Type B pancreatic cell (in vitro differentiated cells): ENCODE measurements at regions not wholly inside any gene's neighbourhood (a gene's known extent, or its start where the extent isn't known, plus 50 kb on each side); places are given as distances from the start of the nearest gene placed in this dataset.

Experiments used
- DNase-seq: peaks from one replicate; pipeline ENCODE4 v3.0.0; 2021; ENCODE audit warnings: mixed read lengths; ENCODE audit not compliant: unreplicated experiment; ENCODE audit errors: extremely low spot score
- H3K27ac Mint-ChIP-seq: 2 replicates; pipeline ENCODE4 v1.8.0; 2021; ENCODE audit warnings: mild to moderate bottlenecking, mixed read lengths
- H3K27me3 Mint-ChIP-seq: 2 replicates; pipeline ENCODE4 v1.8.0; 2021; ENCODE audit warnings: mixed read lengths
- H3K36me3 Mint-ChIP-seq: 2 replicates; pipeline ENCODE4 v1.8.0; 2021; ENCODE audit warnings: mixed read lengths
- H3K4me1 Mint-ChIP-seq: one replicate; pipeline ENCODE4 v1.8.0; 2021; ENCODE audit warnings: mixed read lengths; ENCODE audit not compliant: unreplicated experiment
- H3K4me3 Mint-ChIP-seq: 2 replicates; pipeline ENCODE4 v1.8.0; 2021; ENCODE audit warnings: mild to moderate bottlenecking, mixed read lengths
- H3K9me3 Mint-ChIP-seq: 2 replicates; pipeline ENCODE4 v1.8.0; 2021; ENCODE audit warnings: mixed read lengths
- TF ChIP-seq, protein P1 (sequence below): fragments of 200-600 bp; sonication (generic); conservative IDR thresholded peaks from 2 replicates; pipeline ENCODE4 v1.5.0; 2021; ENCODE audit warnings: antibody characterized with exemption, mild to moderate bottlenecking

DNA sequence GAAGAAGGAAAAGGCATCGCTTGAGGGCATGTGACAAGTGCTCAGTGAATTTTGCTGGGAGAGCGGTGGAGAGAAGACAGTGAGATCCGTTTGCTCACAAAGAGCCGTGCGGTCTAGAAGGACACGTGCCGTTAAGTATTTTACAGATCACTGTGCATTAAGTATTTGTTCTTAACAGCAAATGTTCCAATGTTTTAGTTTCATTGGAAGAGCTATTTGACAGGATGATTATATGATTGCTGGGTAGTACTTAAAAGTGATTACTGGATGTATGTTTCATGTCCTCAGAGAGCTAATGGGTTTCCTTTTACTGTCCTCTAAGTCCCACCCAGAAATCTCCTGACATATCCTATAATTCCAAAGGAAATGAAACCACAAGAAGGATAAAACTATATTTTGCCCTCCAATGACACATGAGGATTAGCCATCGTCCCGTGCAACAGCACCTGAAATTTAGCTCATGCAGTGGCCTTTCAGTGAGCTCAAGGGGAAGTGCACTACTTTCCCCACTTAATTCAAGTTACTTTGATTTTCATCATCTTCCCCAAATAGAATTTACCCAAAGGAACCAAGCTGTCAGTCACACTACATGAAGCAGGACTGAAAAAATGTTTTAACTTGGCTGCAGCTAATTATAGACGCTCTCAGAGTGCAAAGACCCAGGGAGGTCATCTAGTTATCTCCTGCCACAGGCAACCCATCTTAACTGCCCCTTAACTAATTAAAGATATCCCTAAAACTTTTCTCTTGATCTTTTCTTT lies 80.3 kb downstream of the KLF6 start:
- Mint-ChIP-seq H3K27ac (no peak overlapping the region), H3K4me1 (peaks cover 15% of the 10 kb centered on the region)
- TF ChIP-seq, protein P1, sequence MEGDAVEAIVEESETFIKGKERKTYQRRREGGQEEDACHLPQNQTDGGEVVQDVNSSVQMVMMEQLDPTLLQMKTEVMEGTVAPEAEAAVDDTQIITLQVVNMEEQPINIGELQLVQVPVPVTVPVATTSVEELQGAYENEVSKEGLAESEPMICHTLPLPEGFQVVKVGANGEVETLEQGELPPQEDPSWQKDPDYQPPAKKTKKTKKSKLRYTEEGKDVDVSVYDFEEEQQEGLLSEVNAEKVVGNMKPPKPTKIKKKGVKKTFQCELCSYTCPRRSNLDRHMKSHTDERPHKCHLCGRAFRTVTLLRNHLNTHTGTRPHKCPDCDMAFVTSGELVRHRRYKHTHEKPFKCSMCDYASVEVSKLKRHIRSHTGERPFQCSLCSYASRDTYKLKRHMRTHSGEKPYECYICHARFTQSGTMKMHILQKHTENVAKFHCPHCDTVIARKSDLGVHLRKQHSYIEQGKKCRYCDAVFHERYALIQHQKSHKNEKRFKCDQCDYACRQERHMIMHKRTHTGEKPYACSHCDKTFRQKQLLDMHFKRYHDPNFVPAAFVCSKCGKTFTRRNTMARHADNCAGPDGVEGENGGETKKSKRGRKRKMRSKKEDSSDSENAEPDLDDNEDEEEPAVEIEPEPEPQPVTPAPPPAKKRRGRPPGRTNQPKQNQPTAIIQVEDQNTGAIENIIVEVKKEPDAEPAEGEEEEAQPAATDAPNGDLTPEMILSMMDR, result no peak

DNA sequence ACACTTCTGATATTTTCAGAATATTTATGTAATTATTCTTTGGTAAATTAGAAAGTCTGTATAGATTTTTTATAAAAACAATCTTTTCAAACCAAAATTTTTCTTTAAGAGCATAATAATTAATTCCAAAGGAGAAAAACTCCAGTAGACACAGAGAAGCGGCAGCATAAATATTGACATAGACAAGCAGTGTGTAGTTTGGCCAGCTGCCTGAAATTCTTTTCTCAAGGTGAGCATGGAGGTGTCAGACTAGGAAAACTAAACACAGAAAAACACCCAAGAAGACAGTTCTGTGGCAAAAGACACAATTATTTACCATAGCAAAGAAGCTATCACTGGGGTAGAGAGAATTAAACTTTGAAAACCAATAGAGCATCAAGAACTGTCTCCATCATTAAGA lies 82.4 kb downstream of the KLF6 start:
- H3K27me3 Mint-ChIP-seq, result no peaks in the 10 kb centered on the region
- H3K9me3 Mint-ChIP-seq, result no peaks in the 10 kb centered on the region
- no peaks in the 10 kb centered on the region for H3K36me3 Mint-ChIP-seq
- H3K27ac Mint-ChIP-seq, result no peak overlapping the region
- H3K4me3 Mint-ChIP-seq, result no peak overlapping the region
- no peak for DNase-seq
- TF ChIP-seq, protein P1, result no peak
- H3K4me1 Mint-ChIP-seq, result peaks cover 8% of the 10 kb centered on the region

More for the DNA sequence above, 80.3 kb downstream of the KLF6 start:
- Mint-ChIP-seq H3K9me3 (no peaks in the 10 kb centered on the region), H3K4me3 (no peak overlapping the region), H3K27me3 (no peaks in the 10 kb centered on the region), H3K36me3 (no peaks in the 10 kb centered on the region)
- DNase-seq, result no peak

DNA sequence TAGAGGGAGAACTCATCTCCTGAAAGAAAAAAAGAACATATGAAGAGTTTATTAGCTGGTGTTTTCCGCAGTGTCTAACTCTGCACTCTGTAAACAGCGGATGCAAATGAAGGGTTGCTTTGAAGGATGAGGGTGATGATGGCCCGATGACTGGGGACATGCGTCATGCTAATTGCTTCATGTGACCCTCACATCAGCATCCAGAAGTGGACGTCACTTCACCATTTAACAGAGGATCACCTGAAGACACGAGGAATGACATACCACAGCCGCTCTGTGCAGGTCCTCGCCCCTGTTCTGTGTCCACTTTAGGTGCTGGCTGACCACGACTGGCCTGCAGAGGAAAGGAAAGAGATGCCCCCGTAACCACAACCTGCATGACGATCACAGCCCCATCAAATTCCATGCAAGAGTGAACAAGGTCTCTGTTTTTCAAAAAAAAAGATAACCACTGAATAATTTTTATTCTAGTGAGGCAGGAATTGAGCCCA lies 82.9 kb downstream of the KLF6 start:
- Mint-ChIP-seq H3K27me3 (no peaks in the 10 kb centered on the region), H3K9me3 (no peaks in the 10 kb centered on the region), H3K4me3 (no peak overlapping the region), H3K4me1 (peaks cover 8% of the 10 kb centered on the region), H3K27ac (no peak overlapping the region), H3K36me3 (no peaks in the 10 kb centered on the region)
- TF ChIP-seq, protein P1, result no peak
- DNase-seq, result no peak

DNA sequence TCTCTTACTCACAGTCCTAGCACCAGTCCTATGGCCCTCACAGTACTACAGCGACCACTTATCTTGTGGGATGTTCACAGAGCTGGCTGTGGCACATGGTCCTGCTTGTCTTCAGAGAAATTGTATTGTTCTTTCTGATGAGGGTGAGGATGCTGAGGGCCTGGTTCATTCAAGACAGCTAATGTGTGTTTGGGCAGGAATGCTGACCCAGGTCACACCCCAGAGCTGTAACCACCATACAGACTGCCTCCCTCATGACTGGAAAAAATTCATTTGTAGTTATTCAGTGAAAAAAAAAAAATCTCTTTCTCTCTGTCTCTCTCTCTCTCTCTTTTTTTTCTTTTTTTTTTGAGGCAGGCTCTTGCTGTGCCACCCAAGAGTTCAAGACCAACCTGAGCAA lies 83.5 kb downstream of the KLF6 start:
- TF ChIP-seq, protein P1, result no peak
- Mint-ChIP-seq H3K27me3 (no peaks in the 10 kb centered on the region), H3K4me3 (no peak overlapping the region), H3K27ac (no peak overlapping the region), H3K9me3 (no peaks in the 10 kb centered on the region), H3K4me1 (peaks cover 8% of the 10 kb centered on the region), H3K36me3 (no peaks in the 10 kb centered on the region)
- no peak for DNase-seq

DNA sequence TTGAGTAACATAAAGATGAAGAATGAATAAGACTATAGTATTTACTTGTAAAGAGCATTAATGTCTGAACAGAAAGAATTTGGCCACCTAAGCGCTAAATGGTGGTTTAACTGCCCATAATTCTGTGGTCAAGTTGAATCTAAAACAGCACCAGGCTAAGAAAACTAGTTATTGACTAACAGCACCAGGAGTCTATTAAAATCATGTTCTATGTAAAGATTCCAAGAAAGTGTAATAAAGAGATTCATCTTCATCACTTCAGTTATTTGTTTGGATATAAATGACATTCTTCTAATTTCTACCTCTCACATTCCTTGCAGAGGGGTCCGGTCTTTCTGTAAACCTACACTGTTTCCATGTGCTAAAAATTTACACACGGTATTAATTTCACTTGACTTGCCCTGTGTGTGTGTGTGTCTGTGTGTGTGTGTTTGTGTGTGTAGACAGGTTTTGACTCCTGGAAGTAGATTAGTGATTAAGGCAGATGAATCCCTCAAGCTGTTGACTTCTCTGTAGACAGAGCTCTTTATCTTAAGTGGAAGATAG lies 84.4 kb downstream of the KLF6 start:
- Mint-ChIP-seq H3K27ac (no peak overlapping the region), H3K27me3 (no peaks in the 10 kb centered on the region), H3K36me3 (no peaks in the 10 kb centered on the region), H3K4me1 (peaks cover 8% of the 10 kb centered on the region), H3K4me3 (no peak overlapping the region), H3K9me3 (peaks cover 3% of the 10 kb centered on the region)
- no peak for DNase-seq
- TF ChIP-seq, protein P1, result no peak
